Upper lobe of left lung (tissue), 4 donors: ENCODE measurements at regions not wholly inside any gene's neighbourhood (a gene's known extent, or its start where the extent isn't known, plus 50 kb on each side); places are given as distances from the start of the nearest gene placed in this dataset.

Experiments
- CTCF ChIP-seq, 6 experiments: fragments of 450-650 bp in 4 of 6; fragments of 200-600 bp in 2 of 6; sonication (generic) in 2 of 6; IDR thresholded peaks; one replicate each; pipeline ENCODE4 v1.5.1; 2016 to 2019; ENCODE audit warnings: antibody characterized with exemption in 6 of 6
- EP300 ChIP-seq, 4 donors: sonication (generic); formaldehyde crosslinking; IDR thresholded peaks; one replicate each; pipeline ENCODE4 v1.5.1; 2017; ENCODE audit warnings: antibody characterized with exemption in 4 of 4, control low read depth in 2 of 4
- POLR2A ChIP-seq, 4 donors: fragments of 450-650 bp; IDR thresholded peaks; one replicate each; pipeline ENCODE4 v1.5.1; 2016 to 2017; ENCODE audit warnings: antibody characterized with exemption in 4 of 4, mild to moderate bottlenecking in 2 of 4
- POLR2AphosphoS5 ChIP-seq, 2 donors: sonication (generic); formaldehyde crosslinking; IDR thresholded peaks; one replicate each; pipeline ENCODE4 v1.5.1; 2017; ENCODE audit warnings: antibody characterized with exemption in 2 of 2

- TF ChIP-seq CTCF (IDR thresholded peaks at IDR 0.05) (no peak), POLR2A (IDR thresholded peaks at IDR 0.05) (no peak), POLR2AphosphoS5 (IDR thresholded peaks at IDR 0.05) (no peak), EP300 (IDR thresholded peaks at IDR 0.05) (no peak)
These were observed 64.2 kb upstream of the TMCC3 start for GRCh38 chr12:94714378-94715114.
